ENCODE measurements at regions not wholly inside any gene's neighbourhood (a gene's known extent, or its start where the extent isn't known, plus 50 kb on each side); places are given as distances from the start of the nearest gene placed in this dataset.

GRCh38 chr20:57079031-57080005, 187.1 kb downstream of the BMP7 start:
- POLR2A ChIA-PET (ENCODE audit: unreplicated experiment): no interaction called here
- DNase-seq (no peak), ATAC-seq (no peak)
- no peaks in the 10 kb centered on the region for H3K79me2 ChIP-seq (ENCODE audit: low read length)
- H3K4me1 ChIP-seq (ENCODE audit: insufficient read depth, low read length): peaks cover 26% of the 10 kb centered on the region
- BruUV-seq (replicated peaks): no TSS peak
- H2AFZ ChIP-seq (ENCODE audit: low read length): no peak overlapping the region
- no peak overlapping the region for H3K9ac ChIP-seq (ENCODE audit: low read length)
- TF ChIP-seq, protein P1, sequence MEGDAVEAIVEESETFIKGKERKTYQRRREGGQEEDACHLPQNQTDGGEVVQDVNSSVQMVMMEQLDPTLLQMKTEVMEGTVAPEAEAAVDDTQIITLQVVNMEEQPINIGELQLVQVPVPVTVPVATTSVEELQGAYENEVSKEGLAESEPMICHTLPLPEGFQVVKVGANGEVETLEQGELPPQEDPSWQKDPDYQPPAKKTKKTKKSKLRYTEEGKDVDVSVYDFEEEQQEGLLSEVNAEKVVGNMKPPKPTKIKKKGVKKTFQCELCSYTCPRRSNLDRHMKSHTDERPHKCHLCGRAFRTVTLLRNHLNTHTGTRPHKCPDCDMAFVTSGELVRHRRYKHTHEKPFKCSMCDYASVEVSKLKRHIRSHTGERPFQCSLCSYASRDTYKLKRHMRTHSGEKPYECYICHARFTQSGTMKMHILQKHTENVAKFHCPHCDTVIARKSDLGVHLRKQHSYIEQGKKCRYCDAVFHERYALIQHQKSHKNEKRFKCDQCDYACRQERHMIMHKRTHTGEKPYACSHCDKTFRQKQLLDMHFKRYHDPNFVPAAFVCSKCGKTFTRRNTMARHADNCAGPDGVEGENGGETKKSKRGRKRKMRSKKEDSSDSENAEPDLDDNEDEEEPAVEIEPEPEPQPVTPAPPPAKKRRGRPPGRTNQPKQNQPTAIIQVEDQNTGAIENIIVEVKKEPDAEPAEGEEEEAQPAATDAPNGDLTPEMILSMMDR (conservative IDR thresholded peaks at IDR 0.05; ENCODE audit: low read depth, low read length): no peak
- TF ChIP-seq EZH2phosphoT487 (IDR thresholded peaks at IDR 0.05; ENCODE audit: borderline replicate concordance, low read length): no peak
- TF ChIP-seq EZH2 (IDR thresholded peaks at IDR 0.05; ENCODE audit: low read length, unreplicated experiment): no peak
- H3K9me2 ChIP-seq (replicated peaks; ENCODE audit: low read length): no peaks in the 10 kb centered on the region
- H3K27ac ChIP-seq (ENCODE audit: low read length): no peak overlapping the region
- CTCF ChIA-PET: no interaction called here
- H4K20me1 ChIP-seq (ENCODE audit: low read length): no peaks in the 10 kb centered on the region
- H3K9me3 ChIP-seq (ENCODE audit: low read length): peaks cover 23% of the 10 kb centered on the region
- H3K36me3 ChIP-seq (ENCODE audit: low read depth, low read length): peaks cover 6% of the 10 kb centered on the region; the same call in 1 of the 2 replicates
- H3K4me3 ChIP-seq (ENCODE audit: low read length): no peak overlapping the region
- H3K4me2 ChIP-seq (ENCODE audit: low read length): no peak overlapping the region
- no peaks in the 10 kb centered on the region for H3F3A ChIP-seq (ENCODE audit: low read length, unreplicated experiment)
- intact Hi-C loops (cut with micrococcal nuclease): no loop called here
- H3K27me3 ChIP-seq (ENCODE audit: low read length): no peaks in the 10 kb centered on the region

- no TSS peak for BruUV-seq (replicated peaks)
- Histone ChIP-seq H3K79me2 (ENCODE audit: low read length) (no peaks in the 10 kb centered on the region), H3K4me3 (ENCODE audit: low read length) (no peak overlapping the region), H4K20me1 (ENCODE audit: low read length) (no peaks in the 10 kb centered on the region), H3K9me2 (replicated peaks; ENCODE audit: low read length) (no peaks in the 10 kb centered on the region), H3K27me3 (ENCODE audit: low read length) (no peaks in the 10 kb centered on the region), H3K36me3 (ENCODE audit: low read depth, low read length) (peaks cover 6% of the 10 kb centered on the region; the same call in 1 of the 2 replicates), H3K4me2 (ENCODE audit: low read length) (no peak overlapping the region), H2AFZ (ENCODE audit: low read length) (no peak overlapping the region), H3K4me1 (ENCODE audit: insufficient read depth, low read length) (peaks cover 15% of the 10 kb centered on the region), H3K9me3 (ENCODE audit: low read length) (peaks cover 23% of the 10 kb centered on the region), H3F3A (ENCODE audit: low read length, unreplicated experiment) (no peaks in the 10 kb centered on the region), H3K27ac (ENCODE audit: low read length) (no peak overlapping the region), H3K9ac (ENCODE audit: low read length) (no peak overlapping the region)
- intact Hi-C loops (cut with micrococcal nuclease): no loop called here
- ChIA-PET POLR2A (ENCODE audit: unreplicated experiment) (no interaction called here), CTCF (no interaction called here)
- TF ChIP-seq, protein P1 (conservative IDR thresholded peaks at IDR 0.05; ENCODE audit: low read depth, low read length): peak; percentile 83
- TF ChIP-seq EZH2phosphoT487 (IDR thresholded peaks at IDR 0.05; ENCODE audit: borderline replicate concordance, low read length): no peak
- peak; percentile 76 for DNase-seq
- peak; percentile 50 for ATAC-seq
These were observed 185.6 kb downstream of the BMP7 start for GRCh38 chr20:57080796-57081195.

All from PC-3 (cell line).